ENCODE measurements at regions not wholly inside any gene's neighbourhood (a gene's known extent, or its start where the extent isn't known, plus 50 kb on each side); places are given as distances from the start of the nearest gene placed in this dataset.

DNA sequence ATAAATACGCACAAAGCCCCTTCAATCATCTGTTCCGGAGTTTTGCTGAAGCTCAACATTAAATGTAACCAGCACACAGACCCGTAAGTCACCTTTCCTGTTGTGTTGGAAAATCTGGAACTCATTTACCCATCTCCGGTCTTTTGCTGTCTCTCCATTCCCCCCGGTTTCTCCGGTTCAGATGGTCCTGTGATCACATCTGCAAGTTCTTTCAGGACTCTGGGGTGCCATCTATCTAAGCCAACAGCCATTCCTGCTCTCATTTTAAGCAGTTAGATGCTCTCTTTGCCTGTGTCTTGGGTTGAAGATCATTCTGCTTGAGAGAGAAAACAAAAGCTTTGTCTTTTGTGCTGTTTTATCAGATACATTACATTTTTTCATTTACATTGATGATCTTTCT, 91.7 kb upstream of the TGIF1 start:
- DNase-seq (ENCODE audit: low read depth): no peak

- DNase-seq (ENCODE audit: low read depth): no peak
These were observed 89.8 kb upstream of the TGIF1 start for GRCh38 chr18:3360211-3360610.

GRCh38 chr18:3367491-3368091, 82.4 kb upstream of the TGIF1 start:
- no peak for DNase-seq (ENCODE audit: low read depth)

DNA sequence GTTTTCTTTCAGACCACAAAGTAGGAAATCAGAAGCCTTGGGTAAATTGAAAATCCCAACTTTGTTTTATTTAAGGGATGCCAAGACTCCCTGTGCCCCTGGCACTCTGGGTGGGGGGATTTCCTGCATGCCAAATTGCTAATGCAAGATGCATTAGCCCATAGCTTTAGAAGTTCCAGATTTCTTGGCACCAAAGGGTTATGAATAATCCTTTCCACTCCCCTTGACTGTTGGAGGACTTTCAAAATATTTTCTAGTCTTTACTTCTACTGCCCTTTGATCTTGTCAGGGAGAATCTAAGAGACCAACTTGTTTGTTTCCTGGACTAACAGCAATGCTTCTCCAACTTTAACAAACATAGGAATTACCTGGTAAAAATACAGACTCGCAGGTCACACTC, 81.8 kb upstream of the TGIF1 start:
- peak; percentile 45 for DNase-seq (ENCODE audit: low read depth)

DNA sequence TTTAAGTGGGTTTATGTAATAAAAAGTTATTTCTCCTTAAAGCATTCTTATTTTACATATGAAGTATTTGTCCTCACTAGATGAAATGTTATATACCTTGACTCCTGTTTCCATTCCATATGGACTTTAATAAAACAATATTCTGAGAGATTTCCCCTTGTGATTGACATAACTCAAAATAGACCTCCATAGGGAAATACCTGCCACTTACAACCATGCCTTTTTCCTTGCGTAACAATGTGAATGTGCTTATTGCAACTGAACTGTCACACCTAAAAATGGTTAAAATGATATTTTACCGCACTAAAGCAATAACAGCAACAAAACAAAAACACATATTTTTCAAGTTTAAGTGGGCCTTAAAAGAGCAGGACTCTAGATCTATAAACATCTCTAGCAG, 70.3 kb upstream of the TGIF1 start:
- DNase-seq (ENCODE audit: low read depth): no peak

GRCh38 chr18:3380384-3380961, 69.5 kb upstream of the TGIF1 start:
- peak; percentile 61 for DNase-seq (ENCODE audit: low read depth)

- DNase-seq (ENCODE audit: low read depth): no peak
These were observed 66.5 kb upstream of the TGIF1 start for GRCh38 chr18:3383381-3383915.

GRCh38 chr18:3384664-3385563, 65.1 kb upstream of the TGIF1 start:
- no peak for DNase-seq (ENCODE audit: low read depth)

DNA sequence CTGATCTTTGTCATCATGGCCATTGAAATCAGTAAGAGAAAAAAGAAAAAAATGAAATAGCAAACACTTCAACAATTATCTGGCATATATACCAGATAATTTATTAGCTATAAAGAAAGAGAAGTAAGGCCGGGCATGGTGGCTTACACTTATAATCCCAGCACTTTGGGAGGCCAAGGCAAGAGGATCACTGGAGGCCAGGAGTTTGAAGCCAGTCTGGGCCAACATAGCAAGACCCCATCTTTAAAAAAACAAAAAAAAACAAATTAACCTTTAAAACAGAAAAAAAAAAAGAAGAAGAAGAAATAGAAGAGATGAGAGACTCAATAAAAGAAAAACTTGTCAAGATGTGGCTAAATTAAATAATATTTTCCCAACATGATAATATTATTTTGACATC, 61.6 kb upstream of the TGIF1 start:
- DNase-seq (ENCODE audit: low read depth): no peak

DNA sequence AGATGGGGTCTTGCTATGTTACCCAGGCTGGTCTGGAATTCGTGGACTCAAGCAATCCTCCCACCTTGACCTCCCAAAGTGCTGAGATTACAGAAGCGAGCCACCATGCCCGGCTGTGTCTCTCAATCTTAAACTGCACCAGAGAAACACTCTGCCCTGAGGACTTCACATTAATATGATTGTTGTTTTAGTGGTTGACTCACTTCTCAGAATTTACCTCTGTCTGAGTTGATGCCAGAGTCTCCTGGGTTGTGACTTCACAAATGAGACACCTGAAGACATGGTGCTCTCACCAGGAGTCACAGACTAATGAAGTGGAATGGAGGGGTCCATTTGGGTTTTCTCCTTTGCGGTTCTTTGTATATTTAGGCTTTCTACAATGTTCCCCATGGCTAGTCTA, 61.0 kb upstream of the TGIF1 start:
- no peak for DNase-seq (ENCODE audit: low read depth)

GRCh38 chr18:3389977-3390376, 60.0 kb upstream of the TGIF1 start:
- no peak for DNase-seq (ENCODE audit: low read depth)

DNA sequence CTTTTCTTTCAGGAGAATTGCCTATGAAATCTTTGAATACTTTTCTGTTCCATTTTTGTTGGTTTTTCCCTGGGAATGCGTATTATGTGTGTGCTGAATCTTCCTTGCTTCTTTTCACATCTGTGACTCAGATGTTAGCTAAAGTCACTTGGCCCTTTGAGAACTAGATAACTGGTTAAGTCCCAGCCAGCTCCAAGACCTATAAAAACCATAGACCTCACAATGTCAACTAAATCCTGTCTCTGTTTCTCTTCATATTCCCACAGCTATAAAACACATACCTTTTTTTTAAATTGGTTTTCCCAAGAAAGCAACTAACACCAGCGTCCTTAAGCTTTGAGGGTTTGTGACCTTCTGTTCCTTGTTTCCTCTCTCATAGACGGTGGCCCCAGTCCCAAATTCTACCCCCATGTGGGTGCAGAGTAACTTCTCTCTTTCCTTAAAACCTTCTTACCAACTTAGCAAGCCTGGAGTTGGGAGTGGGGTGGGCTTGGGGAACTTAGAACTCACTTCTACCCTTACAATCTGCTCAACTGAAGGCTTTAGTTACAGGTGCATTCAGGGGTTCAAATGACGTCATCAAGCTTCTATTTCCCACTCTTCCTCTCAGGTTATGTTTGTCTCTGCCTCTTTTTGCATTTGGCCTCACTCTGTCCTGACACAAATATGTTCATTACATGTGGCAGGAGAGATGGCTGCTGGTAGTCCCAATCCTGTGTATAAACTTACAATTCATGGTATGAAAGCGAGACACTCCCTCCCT, 58.1 kb upstream of the TGIF1 start:
- DNase-seq (ENCODE audit: low read depth): no peak

- DNase-seq (ENCODE audit: low read depth): no peak
These were observed 57.5 kb upstream of the TGIF1 start for GRCh38 chr18:3392467-3392855.

- no peak for DNase-seq (ENCODE audit: low read depth)
These were observed 55.3 kb upstream of the TGIF1 start for GRCh38 chr18:3394648-3395047.

DNA sequence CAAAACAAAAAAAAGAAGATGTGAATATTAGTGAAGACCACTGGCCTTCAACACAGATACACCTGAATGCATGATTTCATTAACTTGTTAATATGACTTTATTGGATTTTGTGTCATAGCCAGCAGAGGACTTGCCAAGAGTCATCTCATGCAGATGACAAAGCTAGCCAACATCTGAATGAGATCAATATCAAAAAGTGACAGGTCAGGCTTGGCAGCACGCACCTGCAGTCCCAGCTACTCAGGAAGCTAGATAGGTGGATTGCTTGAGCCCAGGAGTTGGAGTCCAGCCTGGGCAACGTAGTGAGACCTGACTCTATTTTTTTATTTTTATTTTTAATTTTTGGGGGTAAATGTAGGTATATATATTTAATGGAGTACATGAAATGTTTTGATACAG, 54.5 kb upstream of the TGIF1 start:
- DNase-seq (ENCODE audit: low read depth): no peak

- no peak for DNase-seq (ENCODE audit: low read depth)
These were observed 52.8 kb upstream of the TGIF1 start for GRCh38 chr18:3397031-3397750.

DNA sequence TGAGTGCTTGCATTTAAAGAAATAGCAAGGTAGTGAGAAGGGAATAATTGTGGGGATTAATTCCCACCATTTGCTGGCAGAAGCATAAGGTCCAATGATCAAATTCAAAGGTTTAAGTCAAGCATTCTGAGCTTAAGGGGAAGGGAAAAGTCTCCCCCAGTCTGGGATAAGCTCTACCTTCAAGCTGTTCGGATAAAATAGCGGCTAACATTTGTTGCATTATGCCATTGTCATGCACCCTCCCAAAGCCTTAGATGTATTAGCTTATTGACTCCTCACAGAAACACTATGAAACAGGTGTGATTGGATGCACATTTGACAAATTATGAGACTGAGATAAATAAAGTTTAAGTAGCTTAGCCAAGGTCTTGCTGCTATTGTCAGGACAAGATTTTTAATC, 52.2 kb upstream of the TGIF1 start:
- DNase-seq (ENCODE audit: low read depth): no peak
